Brain microvascular endothelial cell (primary cell): ENCODE measurements at regions not wholly inside any gene's neighbourhood (a gene's known extent, or its start where the extent isn't known, plus 50 kb on each side); places are given as distances from the start of the nearest gene placed in this dataset.

Source experiments
- DNase-seq: peaks from one replicate; pipeline ENCODE4 v3.0.0-alpha.2; 2020
- H3K27ac ChIP-seq: fragments of 250-450 bp; sonication (Bioruptor Pico); 2 replicates; pipeline ENCODE4 v1.5.1; 2020; ENCODE audit warnings: mild to moderate bottlenecking, moderate library complexity
- H3K27me3 ChIP-seq: fragments of 250-450 bp; sonication (Bioruptor Pico); replicated peaks from 2 replicates; pipeline ENCODE4 v1.5.1; 2020; ENCODE audit warnings: mild to moderate bottlenecking
- H3K36me3 ChIP-seq: fragments of 250-450 bp; sonication (Bioruptor Pico); replicated peaks from 2 replicates; pipeline ENCODE4 v1.5.1; 2020; ENCODE audit warnings: mild to moderate bottlenecking
- H3K4me3 ChIP-seq: 2 replicates; pipeline ENCODE4 v1.5.1; 2011; ENCODE audit warnings: low read depth, mild to moderate bottlenecking, control low read depth, low read length, moderate library complexity
- in situ Hi-C: cut with HindIII; loops from 2 replicates; pipeline ENCODE4 v1.10.0; 2017; ENCODE audit warnings: low sequenced_read_pairs, low pct_ligation_motif_present
- TF ChIP-seq, protein P1 (sequence below): IDR thresholded peaks from 2 replicates; pipeline ENCODE4 v1.5.1; 2011; ENCODE audit warnings: low read depth, mild to moderate bottlenecking, moderate library complexity, low read length, control low read depth, inconsistent platforms; ENCODE audit errors: missing control alignments

DNA sequence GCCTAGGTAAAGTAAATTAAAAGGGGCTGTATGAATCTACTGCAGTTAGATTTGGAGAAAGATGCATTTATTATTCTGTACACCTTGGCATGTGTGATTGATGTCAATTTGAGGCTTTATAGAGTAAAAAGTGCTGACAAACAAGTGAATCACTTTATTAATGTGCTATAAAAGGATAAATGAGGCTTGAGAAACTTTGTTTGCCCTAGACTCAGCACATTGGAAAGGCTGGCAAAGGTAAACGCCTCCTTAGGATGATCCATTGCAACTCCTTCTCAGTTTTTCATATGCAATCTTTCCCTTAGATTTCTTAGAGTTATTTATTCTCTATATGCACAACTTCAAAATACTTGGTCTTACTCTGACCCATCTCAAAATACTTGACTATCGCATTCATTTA is 369.0 kb downstream of the HINT1 start:
- in situ Hi-C loops = no loop called here
- TF ChIP-seq, protein P1, sequence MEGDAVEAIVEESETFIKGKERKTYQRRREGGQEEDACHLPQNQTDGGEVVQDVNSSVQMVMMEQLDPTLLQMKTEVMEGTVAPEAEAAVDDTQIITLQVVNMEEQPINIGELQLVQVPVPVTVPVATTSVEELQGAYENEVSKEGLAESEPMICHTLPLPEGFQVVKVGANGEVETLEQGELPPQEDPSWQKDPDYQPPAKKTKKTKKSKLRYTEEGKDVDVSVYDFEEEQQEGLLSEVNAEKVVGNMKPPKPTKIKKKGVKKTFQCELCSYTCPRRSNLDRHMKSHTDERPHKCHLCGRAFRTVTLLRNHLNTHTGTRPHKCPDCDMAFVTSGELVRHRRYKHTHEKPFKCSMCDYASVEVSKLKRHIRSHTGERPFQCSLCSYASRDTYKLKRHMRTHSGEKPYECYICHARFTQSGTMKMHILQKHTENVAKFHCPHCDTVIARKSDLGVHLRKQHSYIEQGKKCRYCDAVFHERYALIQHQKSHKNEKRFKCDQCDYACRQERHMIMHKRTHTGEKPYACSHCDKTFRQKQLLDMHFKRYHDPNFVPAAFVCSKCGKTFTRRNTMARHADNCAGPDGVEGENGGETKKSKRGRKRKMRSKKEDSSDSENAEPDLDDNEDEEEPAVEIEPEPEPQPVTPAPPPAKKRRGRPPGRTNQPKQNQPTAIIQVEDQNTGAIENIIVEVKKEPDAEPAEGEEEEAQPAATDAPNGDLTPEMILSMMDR = no peak
- no peak overlapping the region for H3K27ac ChIP-seq

DNA sequence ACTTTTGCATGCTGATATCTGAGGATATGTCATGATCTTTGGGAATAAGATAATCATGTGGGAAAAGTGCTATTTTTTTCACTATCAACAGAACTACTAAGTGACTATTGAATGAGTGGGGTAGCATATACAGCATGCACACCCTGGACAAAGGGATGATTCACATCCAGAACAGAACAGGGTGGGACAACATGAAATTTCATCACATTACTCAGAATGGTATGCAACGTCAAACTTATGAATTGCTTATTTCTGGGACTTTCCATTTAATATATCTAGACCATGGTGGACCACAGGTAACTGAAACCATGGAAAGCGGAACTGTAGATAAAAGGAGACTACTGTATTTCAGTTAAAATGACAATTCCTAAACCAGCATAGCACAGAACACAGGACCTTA is 370.0 kb downstream of the HINT1 start:
- Histone ChIP-seq H3K4me3 (no peak overlapping the region), H3K27ac (no peak overlapping the region), H3K27me3 (no peaks in the 10 kb centered on the region), H3K36me3 (no peaks in the 10 kb centered on the region)
- in situ Hi-C loops = no loop called here
- peak; percentile 11 for DNase-seq
- TF ChIP-seq, protein P1 = no peak

More for the DNA sequence above, 369.0 kb downstream of the HINT1 start:
- H3K36me3 ChIP-seq = no peaks in the 10 kb centered on the region
- H3K4me3 ChIP-seq = no peak overlapping the region
- DNase-seq = no peak
- no peaks in the 10 kb centered on the region for H3K27me3 ChIP-seq

DNA sequence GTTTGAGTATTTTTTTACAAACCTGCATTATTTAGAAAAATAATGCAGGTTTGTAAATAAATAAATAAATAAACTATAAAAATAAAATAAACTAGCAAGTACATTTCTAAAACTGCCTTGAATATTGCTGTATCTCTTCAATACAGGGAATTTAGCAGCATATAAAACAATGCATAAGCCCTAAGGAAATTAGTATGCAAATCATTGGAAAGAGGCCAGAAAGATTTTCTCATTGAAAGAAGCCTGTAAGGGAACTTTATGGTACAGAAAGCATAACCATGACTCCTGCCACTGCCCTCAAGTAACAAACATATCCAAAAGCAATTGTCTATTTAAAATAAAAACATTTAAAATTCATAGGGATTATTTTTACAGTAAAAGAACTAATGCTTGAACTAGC is 387.3 kb downstream of the HINT1 start:
- in situ Hi-C loops = no loop called here
- no peak overlapping the region for H3K27ac ChIP-seq
- no peak for DNase-seq

DNA sequence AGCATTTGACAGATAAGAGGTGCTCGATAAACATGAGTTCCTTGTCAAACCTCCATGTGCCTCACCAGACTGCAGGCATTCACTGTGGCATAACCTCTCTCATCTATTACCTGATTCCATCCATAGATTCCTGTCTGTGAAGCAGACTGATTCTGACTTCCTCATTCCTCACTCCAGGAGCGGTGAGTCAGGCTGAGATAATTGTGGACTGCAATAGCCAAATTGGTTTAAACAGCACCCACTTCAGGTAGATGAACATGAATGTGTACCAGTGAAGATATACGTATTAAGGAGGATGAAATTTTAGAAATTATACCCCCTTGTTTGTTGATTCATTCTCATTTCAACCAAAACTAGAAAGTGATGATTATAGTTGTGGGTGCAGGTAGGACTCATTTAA is 391.2 kb downstream of the HINT1 start:
- DNase-seq = peak; percentile 6
- in situ Hi-C loops = no loop called here
- H3K4me3 ChIP-seq = no peak overlapping the region
- H3K27me3 ChIP-seq = no peaks in the 10 kb centered on the region
- TF ChIP-seq, protein P1 = no peak
- H3K27ac ChIP-seq = no peak overlapping the region
- no peaks in the 10 kb centered on the region for H3K36me3 ChIP-seq

More for the DNA sequence above, 387.3 kb downstream of the HINT1 start:
- no peak overlapping the region for H3K4me3 ChIP-seq
- TF ChIP-seq, protein P1 = no peak
- H3K27me3 ChIP-seq = no peaks in the 10 kb centered on the region
- no peaks in the 10 kb centered on the region for H3K36me3 ChIP-seq

DNA sequence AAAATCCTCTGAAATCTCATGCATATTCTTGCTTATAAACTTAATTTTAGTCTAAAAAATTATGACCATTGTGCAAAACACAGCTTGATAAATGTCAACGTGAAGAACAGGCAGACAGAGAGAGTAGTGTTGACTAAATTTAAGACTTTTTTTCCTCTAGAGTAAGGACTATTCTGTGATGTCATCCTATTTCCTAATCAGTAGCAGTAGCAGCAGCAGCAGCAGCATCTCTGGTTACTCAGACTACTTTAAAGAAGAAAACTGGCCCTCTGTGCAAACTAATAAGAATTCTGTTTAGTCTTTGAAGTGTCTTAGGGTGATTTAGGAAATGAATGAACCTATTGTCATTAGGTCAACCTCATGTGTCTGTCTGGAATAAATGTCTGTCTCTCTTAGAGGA is 403.0 kb downstream of the HINT1 start:
- H3K36me3 ChIP-seq = no peaks in the 10 kb centered on the region
- H3K4me3 ChIP-seq = no peak overlapping the region
- in situ Hi-C loops = no loop called here
- TF ChIP-seq, protein P1 = no peak
- no peaks in the 10 kb centered on the region for H3K27me3 ChIP-seq
- no peak overlapping the region for H3K27ac ChIP-seq
- peak; percentile 9 for DNase-seq

DNA sequence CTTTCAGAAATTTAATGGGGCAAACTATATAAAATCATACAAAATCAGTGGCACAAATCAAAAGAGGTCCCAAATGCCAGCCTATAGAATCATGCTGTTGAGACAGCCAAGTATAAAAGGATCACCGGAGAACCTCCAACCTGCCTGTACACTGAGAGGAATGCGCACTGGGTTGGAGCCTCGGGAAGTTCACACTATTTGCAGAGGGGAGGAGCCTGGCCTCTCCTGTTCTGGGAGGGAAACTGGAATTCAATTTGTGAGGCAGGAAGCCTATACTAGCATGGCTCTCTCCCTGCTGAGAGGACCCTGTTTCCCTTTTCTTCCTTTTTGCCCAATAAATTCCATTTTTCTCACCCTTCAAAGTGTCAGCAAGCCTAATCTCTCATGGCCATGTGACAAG is 406.0 kb downstream of the HINT1 start:
- no peak overlapping the region for H3K27ac ChIP-seq
- no peak overlapping the region for H3K4me3 ChIP-seq
- TF ChIP-seq, protein P1 = no peak
- no peak for DNase-seq
- in situ Hi-C loops = no loop called here
- no peaks in the 10 kb centered on the region for H3K36me3 ChIP-seq
- no peaks in the 10 kb centered on the region for H3K27me3 ChIP-seq
